Bronchial epithelial cell (primary cell): ENCODE measurements at regions not wholly inside any gene's neighbourhood (a gene's known extent, or its start where the extent isn't known, plus 50 kb on each side); places are given as distances from the start of the nearest gene placed in this dataset.

ENCODE experiments used
- DNase-seq: peaks from one replicate; pipeline ENCODE4 v3.0.0-alpha.2; 2010; ENCODE audit warnings: low read depth
- FAIRE-seq: peaks from 2 replicates; lab custom pipeline; 2011; peaks lifted over from hg19 to GRCh38; lab: Jason Lieb, UNC
- H3K27me3 ChIP-seq: 2 replicates; pipeline ENCODE4 v1.5.1; 2011; ENCODE audit warnings: low read length; ENCODE audit not compliant: control insufficient read depth, insufficient read depth
- H3K36me3 ChIP-seq: 2 replicates; pipeline ENCODE4 v1.5.1; 2011; ENCODE audit warnings: low read length; ENCODE audit not compliant: control insufficient read depth, insufficient read depth
- H3K4me3 ChIP-seq: 2 replicates; pipeline ENCODE4 v1.5.1; 2011; ENCODE audit warnings: mild to moderate bottlenecking, low read depth, low read length, control low read depth
- CTCF ChIP-seq: IDR thresholded peaks from 2 replicates; pipeline ENCODE4 v1.5.1; 2011; ENCODE audit warnings: mild to moderate bottlenecking, moderate library complexity, low read length, control low read depth, inconsistent platforms; ENCODE audit not compliant: insufficient read depth, severe bottlenecking

GRCh38 chr4:114267976-114268375 lies 288.5 kb upstream of the ARSJ start:
- DNase-seq (no peak), FAIRE-seq (no peak)
- no peaks in the 10 kb centered on the region for H3K36me3 ChIP-seq

GRCh38 chr4:114271031-114271430 lies 291.6 kb upstream of the ARSJ start:
- no peak overlapping the region for H3K4me3 ChIP-seq
- DNase-seq: peak; percentile 55
- FAIRE-seq: no peak
- no peak for TF ChIP-seq CTCF
- H3K27me3 ChIP-seq: no peaks in the 10 kb centered on the region
- no peaks in the 10 kb centered on the region for H3K36me3 ChIP-seq

More at GRCh38 chr4:114267976-114268375, 288.5 kb upstream of the ARSJ start:
- no peak overlapping the region for H3K4me3 ChIP-seq
- TF ChIP-seq CTCF: no peak
- H3K27me3 ChIP-seq: no peaks in the 10 kb centered on the region

- no peaks in the 10 kb centered on the region for H3K36me3 ChIP-seq
- no peak for TF ChIP-seq CTCF
- DNase-seq (peak; percentile 98), FAIRE-seq (no peak)
- no peaks in the 10 kb centered on the region for H3K27me3 ChIP-seq
- H3K4me3 ChIP-seq: no peak overlapping the region
Measured at GRCh38 chr4:114272226-114272625, 292.8 kb upstream of the ARSJ start.

GRCh38 chr4:114273238-114273637 lies 293.8 kb upstream of the ARSJ start:
- H3K4me3 ChIP-seq: no peak overlapping the region
- no peaks in the 10 kb centered on the region for H3K36me3 ChIP-seq
- no peak for TF ChIP-seq CTCF
- no peak for DNase-seq
- FAIRE-seq: no peak
- no peaks in the 10 kb centered on the region for H3K27me3 ChIP-seq

GRCh38 chr4:114277690-114278089 lies 298.2 kb upstream of the ARSJ start:
- H3K27me3 ChIP-seq: no peaks in the 10 kb centered on the region
- H3K36me3 ChIP-seq: no peaks in the 10 kb centered on the region
- no peak for TF ChIP-seq CTCF
- FAIRE-seq (no peak), DNase-seq (peak; percentile 25)
- no peak overlapping the region for H3K4me3 ChIP-seq

- FAIRE-seq (no peak), DNase-seq (no peak)
- H3K4me3 ChIP-seq: no peak overlapping the region
- no peaks in the 10 kb centered on the region for H3K36me3 ChIP-seq
- no peak for TF ChIP-seq CTCF
- H3K27me3 ChIP-seq: no peaks in the 10 kb centered on the region
Measured at GRCh38 chr4:114279066-114279465, 299.6 kb upstream of the ARSJ start.
